ENCODE measurements at regions not wholly inside any gene's neighbourhood (a gene's known extent, or its start where the extent isn't known, plus 50 kb on each side); places are given as distances from the start of the nearest gene placed in this dataset.

DNA sequence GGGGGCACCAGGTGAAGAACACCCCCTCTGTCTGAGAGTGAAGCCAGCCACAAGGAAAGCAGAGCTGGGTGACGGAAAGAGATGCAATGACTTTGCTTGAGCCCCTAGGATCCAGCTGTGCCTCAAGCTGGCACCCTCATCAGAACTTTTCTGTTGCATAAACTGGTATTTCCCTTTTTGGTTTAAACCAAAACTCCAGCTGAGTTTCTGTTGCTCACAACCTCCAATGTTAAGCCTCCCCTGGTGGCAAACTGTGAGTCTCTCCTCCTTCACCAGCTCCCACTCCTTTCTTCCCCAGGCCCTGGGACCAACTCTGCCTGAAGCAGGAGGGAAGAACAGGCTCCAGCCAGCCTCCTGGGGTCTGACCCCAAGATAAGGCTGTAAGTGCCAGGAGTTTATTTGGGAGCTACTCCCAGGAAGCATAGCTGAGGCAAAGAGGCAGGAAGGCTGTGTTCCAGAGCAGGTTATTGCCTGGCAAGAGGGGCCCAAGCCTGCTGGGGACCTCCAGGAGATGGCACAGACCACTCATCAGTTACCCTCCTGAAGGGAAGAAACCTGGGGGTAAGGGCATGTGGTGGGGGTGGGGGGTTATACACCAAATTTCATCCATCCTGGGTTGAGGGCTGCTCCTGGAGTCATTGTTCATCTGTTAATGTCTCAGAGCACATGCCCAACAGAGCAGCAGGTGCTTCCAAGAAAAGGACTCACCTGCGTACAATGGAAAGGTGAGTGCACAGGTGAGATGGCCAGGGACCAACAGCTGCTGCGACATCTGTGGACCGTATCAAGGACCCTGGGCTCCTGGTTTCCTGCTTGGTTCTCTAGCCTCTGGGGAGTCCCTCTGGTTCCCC lies 73.3 kb upstream of the NANOS1 start:
- TF ChIP-seq CTCF (IDR thresholded peaks at IDR 0.05; ENCODE audit: low read depth, low read length, missing control alignments), result no peak
- in situ Hi-C loops (cut with HindIII; ENCODE audit: low sequenced_read_pairs), result no loop called here
- H3K4me3 ChIP-seq (ENCODE audit: low read depth, low read length), result no peak overlapping the region
- DNase-seq (ENCODE audit: low read depth), result no peak

DNA sequence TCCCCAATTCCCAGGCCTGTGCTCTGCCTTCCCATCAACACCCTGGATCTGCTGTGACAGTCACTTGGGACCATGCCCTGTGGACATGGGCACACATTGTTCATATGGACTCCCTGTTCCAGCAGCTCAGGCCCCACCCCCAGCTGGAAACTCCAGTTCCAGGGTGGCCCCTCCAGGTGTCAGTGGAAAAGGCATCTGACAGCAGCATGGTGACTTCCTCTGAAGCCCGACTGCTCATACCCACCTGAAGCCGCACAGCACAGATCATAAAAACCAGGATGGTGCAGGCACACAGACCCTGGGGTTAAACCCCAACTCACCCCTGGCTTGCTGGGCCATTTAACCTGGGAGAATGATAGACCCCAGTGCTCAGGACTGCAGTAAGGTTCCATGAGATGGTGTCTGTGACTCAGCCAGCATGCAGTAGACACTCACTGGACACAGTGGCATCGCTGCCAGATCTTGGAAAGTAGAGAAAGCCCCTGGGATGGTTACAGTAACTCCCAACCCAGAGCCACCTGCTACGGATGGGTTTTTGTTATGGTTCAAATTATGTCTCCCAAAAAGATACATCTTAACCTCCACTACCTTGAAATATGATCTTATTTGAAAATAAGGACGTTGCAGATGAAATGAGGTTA lies 72.6 kb upstream of the NANOS1 start:
- in situ Hi-C loops (cut with HindIII; ENCODE audit: low sequenced_read_pairs), result no loop called here
- TF ChIP-seq CTCF (IDR thresholded peaks at IDR 0.05; ENCODE audit: low read depth, low read length, missing control alignments), result no peak
- no peak for DNase-seq (ENCODE audit: low read depth)
- H3K4me3 ChIP-seq (ENCODE audit: low read depth, low read length), result no peak overlapping the region

GRCh38 chr10:118957443-118957825 lies 72.1 kb upstream of the NANOS1 start:
- no peak overlapping the region for H3K4me3 ChIP-seq (ENCODE audit: low read depth, low read length)
- in situ Hi-C loops (cut with HindIII; ENCODE audit: low sequenced_read_pairs), result no loop called here
- no peak for TF ChIP-seq CTCF (IDR thresholded peaks at IDR 0.05; ENCODE audit: low read depth, low read length, missing control alignments)
- DNase-seq (ENCODE audit: low read depth), result no peak

- no peak for DNase-seq (ENCODE audit: low read depth)
- TF ChIP-seq CTCF (IDR thresholded peaks at IDR 0.05; ENCODE audit: low read depth, low read length, missing control alignments), result no peak
- in situ Hi-C loops (cut with HindIII; ENCODE audit: low sequenced_read_pairs), result no loop called here
- no peak overlapping the region for H3K4me3 ChIP-seq (ENCODE audit: low read depth, low read length)
Measured at GRCh38 chr10:118957966-118958365, 71.5 kb upstream of the NANOS1 start.

DNA sequence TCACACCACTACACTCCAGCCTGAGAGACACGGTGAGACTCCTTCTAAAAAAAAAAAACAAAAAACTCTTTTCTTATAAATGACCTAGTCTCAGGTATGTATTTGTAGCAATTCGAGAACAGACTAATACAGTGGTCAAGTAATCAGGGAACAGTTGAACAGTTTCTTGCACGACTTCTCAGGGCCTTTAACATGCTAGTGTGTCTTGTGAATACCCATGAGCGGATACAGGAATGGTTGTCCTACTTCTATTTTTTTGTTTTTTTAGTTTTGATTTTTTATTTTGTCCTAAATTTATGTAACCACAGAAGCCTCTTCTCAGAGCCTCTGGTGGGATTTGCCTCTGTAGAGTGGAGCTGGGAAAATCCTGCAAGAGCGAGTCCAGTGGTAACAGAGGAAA lies 71.0 kb upstream of the NANOS1 start:
- in situ Hi-C loops (cut with HindIII; ENCODE audit: low sequenced_read_pairs), result no loop called here
- TF ChIP-seq CTCF (IDR thresholded peaks at IDR 0.05; ENCODE audit: low read depth, low read length, missing control alignments), result no peak
- H3K4me3 ChIP-seq (ENCODE audit: low read depth, low read length), result no peak overlapping the region
- DNase-seq (ENCODE audit: low read depth), result no peak

DNA sequence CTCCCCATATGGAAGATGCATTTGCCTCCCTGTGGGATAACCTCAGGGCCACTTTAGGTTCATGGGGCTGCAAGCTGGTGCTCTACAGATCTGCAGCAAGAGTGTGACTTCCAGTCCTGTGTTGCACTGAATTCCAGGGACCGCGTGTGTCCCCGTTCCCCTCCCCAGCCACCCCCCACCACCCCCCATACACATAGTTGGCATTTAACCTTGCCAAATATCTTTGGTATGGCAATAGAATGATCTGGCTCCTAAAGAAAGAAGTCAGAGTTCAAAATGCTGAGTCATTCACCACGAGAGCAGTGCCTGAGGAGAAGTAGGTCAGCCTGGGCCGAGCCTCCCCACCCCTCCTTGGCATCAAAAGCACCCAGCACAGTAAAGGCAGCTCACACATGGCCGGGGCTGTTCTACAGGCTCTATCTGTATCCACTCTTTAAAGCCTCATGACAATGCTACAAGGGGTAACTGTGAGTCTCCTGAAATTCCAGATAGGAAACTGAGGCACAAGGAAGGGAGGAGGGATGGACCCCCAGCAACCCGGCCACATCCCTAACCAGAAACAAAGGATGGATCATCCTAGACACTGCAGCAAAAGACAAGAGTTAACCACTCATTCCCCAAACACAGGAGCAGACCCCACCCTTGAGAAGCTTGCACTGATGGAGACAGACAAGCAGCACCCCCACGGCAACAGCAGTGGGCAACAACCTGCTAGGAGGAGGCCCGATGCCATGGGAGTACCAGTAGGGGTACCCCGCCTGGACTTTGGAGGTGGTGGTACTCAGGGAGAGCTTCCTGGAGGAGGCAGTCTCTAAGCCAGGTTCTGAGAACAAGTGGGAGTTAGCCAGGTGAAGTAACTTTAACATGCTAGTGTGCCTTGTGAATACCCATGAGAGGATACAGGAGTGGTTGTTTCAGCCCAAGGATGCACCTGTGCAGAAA lies 70.3 kb upstream of the NANOS1 start:
- TF ChIP-seq CTCF (IDR thresholded peaks at IDR 0.05; ENCODE audit: low read depth, low read length, missing control alignments), result no peak
- peak; percentile 32 for DNase-seq (ENCODE audit: low read depth)
- in situ Hi-C loops (cut with HindIII; ENCODE audit: low sequenced_read_pairs), result no loop called here
- no peak overlapping the region for H3K4me3 ChIP-seq (ENCODE audit: low read depth, low read length)

All from astrocyte of the cerebellum (primary cell).